ENCODE measurements at regions not wholly inside any gene's neighbourhood (a gene's known extent, or its start where the extent isn't known, plus 50 kb on each side); places are given as distances from the start of the nearest gene placed in this dataset.
"Not testable (repeated sequence)": the region's sequence is repeated elsewhere in the genome, so short reads cannot be mapped to it uniquely, and the experiment has no call there.

DNA sequence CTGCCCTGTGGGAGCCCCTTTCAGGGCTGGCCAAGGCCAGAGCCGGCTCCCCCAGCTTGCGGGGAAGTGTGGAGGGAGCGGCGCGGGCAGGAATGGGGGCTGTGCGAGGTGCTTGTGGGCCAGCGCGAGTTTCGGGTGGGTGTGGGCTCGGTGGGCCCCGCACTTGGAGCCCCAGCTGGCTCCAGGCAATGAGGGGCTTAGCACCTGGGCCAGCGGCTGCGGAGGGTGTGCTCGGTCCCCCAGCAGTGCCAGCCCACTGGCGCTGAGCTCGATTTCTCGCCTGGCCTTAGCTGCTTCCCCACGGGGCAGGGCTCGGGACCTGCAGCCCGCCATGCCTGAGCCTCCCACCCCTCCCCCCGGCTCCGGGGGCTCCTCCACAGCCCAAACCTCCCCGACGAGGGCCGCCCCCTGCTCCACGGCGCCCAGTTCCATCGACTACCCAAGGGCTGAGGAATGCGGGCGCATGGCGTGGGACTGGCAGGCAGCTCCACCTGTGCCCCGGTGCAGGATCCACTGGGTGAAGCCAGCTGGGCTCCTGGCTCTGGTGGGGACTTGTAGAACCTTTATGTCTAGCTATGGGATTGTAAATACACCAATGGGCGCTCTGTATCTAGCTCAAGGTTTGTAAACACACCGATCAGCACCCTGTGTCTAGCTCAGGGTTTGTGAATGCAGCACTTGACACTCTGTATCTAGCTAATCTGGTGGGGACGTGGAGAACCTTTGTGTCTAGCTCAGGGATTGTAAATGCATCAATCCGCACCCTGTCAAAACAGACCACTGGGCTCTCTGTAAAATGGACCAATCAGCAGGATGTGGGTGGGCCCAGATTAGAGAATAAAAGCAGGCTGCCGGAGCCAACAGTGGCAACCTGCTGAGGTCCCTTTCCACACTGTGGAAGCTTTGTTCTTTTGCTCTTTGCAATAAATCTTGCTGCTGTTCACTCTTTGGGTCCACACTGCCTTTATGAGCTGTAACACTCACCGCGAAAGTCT lies 1379.1 kb downstream of the RAPGEF2 start:
- TF ChIP-seq, protein P1, sequence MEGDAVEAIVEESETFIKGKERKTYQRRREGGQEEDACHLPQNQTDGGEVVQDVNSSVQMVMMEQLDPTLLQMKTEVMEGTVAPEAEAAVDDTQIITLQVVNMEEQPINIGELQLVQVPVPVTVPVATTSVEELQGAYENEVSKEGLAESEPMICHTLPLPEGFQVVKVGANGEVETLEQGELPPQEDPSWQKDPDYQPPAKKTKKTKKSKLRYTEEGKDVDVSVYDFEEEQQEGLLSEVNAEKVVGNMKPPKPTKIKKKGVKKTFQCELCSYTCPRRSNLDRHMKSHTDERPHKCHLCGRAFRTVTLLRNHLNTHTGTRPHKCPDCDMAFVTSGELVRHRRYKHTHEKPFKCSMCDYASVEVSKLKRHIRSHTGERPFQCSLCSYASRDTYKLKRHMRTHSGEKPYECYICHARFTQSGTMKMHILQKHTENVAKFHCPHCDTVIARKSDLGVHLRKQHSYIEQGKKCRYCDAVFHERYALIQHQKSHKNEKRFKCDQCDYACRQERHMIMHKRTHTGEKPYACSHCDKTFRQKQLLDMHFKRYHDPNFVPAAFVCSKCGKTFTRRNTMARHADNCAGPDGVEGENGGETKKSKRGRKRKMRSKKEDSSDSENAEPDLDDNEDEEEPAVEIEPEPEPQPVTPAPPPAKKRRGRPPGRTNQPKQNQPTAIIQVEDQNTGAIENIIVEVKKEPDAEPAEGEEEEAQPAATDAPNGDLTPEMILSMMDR (IDR thresholded peaks at IDR 0.05) = not testable (repeated sequence)
- TF ChIP-seq EP300, POLR2A (IDR thresholded peaks at IDR 0.05): not testable (repeated sequence)

All from ovary (tissue), 3 donors.